ENCODE measurements at regions not wholly inside any gene's neighbourhood (a gene's known extent, or its start where the extent isn't known, plus 50 kb on each side); places are given as distances from the start of the nearest gene placed in this dataset.
"Not testable (repeated sequence)": the region's sequence is repeated elsewhere in the genome, so short reads cannot be mapped to it uniquely, and the experiment has no call there.

GRCh38 chr6:6811128-6812009 lies 222.8 kb downstream of the LY86 start:
- peak; percentile 27 for DNase-seq (ENCODE audit: low spot score)

- DNase-seq (ENCODE audit: low spot score) = no peak
Observed at GRCh38 chr6:6812427-6812826, 223.9 kb downstream of the LY86 start.

- DNase-seq (ENCODE audit: low spot score) = no peak
Observed at GRCh38 chr6:6815732-6816131, 227.2 kb downstream of the LY86 start.

- no peak for DNase-seq (ENCODE audit: low spot score)
Observed at GRCh38 chr6:6816716-6817115, 228.2 kb downstream of the LY86 start.

GRCh38 chr6:6818078-6818639 lies 229.6 kb downstream of the LY86 start:
- no peak for DNase-seq (ENCODE audit: low spot score)

GRCh38 chr6:6820641-6821238 lies 232.2 kb downstream of the LY86 start:
- DNase-seq (ENCODE audit: low spot score) = peak; percentile 32

GRCh38 chr6:6821639-6822261 lies 233.2 kb downstream of the LY86 start:
- DNase-seq (ENCODE audit: low spot score) = no peak

- DNase-seq (ENCODE audit: low spot score) = no peak
Observed at GRCh38 chr6:6823030-6823429, 234.5 kb downstream of the LY86 start.

- no peak for DNase-seq (ENCODE audit: low spot score)
Observed at GRCh38 chr6:6823568-6824224, 235.2 kb downstream of the LY86 start.

- DNase-seq (ENCODE audit: low spot score) = no peak
Observed at GRCh38 chr6:6824381-6824780, 235.9 kb downstream of the LY86 start.

- no peak for DNase-seq (ENCODE audit: low spot score)
Observed at GRCh38 chr6:6825193-6825784, 236.8 kb downstream of the LY86 start.

- peak; percentile 65 for DNase-seq (ENCODE audit: low spot score)
Observed at GRCh38 chr6:6826095-6826901, 237.8 kb downstream of the LY86 start.

- no peak for DNase-seq (ENCODE audit: low spot score)
Observed at GRCh38 chr6:6826961-6827360, 238.4 kb downstream of the LY86 start.

- no peak for DNase-seq (ENCODE audit: low spot score)
Observed at GRCh38 chr6:6829872-6830685, 241.6 kb downstream of the LY86 start.

- not testable (repeated sequence) for DNase-seq (ENCODE audit: low spot score)
Observed at GRCh38 chr6:6830686-6831063, 242.2 kb downstream of the LY86 start.

GRCh38 chr6:6832439-6832838 lies 243.9 kb downstream of the LY86 start:
- DNase-seq (ENCODE audit: low spot score) = no peak

- no peak for DNase-seq (ENCODE audit: low spot score)
Observed at GRCh38 chr6:6834356-6835222, 246.1 kb downstream of the LY86 start.

GRCh38 chr6:6835223-6835503 lies 246.6 kb downstream of the LY86 start:
- DNase-seq (ENCODE audit: low spot score) = no peak

All from umbilical cord (tissue), 1 donor.